ENCODE measurements at regions not wholly inside any gene's neighbourhood (a gene's known extent, or its start where the extent isn't known, plus 50 kb on each side); places are given as distances from the start of the nearest gene placed in this dataset.

DNA sequence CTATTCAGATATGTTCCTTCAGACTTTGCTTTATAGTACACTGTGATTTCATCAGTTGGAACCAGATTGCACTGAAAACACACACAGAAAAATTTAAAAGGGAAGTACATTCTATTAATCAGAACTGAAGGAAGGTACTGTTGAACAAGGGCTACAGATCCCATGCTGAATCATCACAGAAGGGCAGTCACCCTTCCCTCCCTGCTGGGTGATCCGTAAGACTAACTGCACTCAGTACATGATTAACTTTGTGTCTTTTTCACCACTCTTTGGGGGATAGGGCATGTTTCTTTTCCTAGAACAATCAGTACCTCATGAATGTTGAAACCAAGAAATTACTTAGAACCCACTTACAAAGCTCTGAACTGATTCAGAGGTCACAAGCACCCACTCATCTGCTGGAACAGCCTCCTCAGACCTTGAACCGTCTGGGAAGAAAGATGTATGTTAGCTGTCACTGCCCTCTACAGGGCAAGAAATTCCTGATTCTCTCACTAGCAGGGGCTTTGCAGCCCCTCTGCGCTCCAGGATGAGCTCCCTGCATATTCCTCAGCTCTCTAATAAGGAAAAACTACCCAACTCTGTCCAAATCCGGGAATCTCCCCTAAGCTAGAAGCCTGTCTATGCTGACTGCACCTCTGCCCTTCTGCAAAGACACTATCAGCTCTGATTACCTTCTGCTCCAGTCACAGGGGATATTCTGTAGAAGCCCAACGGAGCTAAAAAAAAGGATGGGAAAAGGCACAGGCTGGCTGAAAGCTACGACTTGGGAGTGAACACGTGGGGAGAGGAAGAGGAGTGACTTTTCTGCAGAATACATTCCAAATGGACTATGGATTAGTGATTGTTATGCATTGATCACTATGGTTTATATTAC lies 51.0 kb downstream of the IARS1 start:
- H3K4me1 ChIP-seq, result no peaks in the 10 kb centered on the region
- TF ChIP-seq, protein P1, sequence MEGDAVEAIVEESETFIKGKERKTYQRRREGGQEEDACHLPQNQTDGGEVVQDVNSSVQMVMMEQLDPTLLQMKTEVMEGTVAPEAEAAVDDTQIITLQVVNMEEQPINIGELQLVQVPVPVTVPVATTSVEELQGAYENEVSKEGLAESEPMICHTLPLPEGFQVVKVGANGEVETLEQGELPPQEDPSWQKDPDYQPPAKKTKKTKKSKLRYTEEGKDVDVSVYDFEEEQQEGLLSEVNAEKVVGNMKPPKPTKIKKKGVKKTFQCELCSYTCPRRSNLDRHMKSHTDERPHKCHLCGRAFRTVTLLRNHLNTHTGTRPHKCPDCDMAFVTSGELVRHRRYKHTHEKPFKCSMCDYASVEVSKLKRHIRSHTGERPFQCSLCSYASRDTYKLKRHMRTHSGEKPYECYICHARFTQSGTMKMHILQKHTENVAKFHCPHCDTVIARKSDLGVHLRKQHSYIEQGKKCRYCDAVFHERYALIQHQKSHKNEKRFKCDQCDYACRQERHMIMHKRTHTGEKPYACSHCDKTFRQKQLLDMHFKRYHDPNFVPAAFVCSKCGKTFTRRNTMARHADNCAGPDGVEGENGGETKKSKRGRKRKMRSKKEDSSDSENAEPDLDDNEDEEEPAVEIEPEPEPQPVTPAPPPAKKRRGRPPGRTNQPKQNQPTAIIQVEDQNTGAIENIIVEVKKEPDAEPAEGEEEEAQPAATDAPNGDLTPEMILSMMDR (IDR thresholded peaks at IDR 0.05), result peak in 7 of 9 donors; percentile 9 to 43 (median 26)
- H3K9me3 ChIP-seq, result no peaks in the 10 kb centered on the region
- no peaks in the 10 kb centered on the region for H3K27me3 ChIP-seq
- no peak for DNase-seq
- H3K4me3 ChIP-seq, result no peak overlapping the region
- intact Hi-C loops (cut with DNase I), result loop anchor here in 5 of 10 donors (1.0 to 10.0 kb wide), 4 partner anchors 35 to 108 kb away; no protein-coding TSS in a partner anchor
- no peak for ATAC-seq
- 62 to 63% methylated on average over 7 of the region's 7 CpGs for WGBS, 2 donors
- peaks cover 0 to 100% (median 99%) of the 10 kb centered on the region in 9 donors for H3K36me3 ChIP-seq
- H3K27ac ChIP-seq, result no peak overlapping the region

DNA sequence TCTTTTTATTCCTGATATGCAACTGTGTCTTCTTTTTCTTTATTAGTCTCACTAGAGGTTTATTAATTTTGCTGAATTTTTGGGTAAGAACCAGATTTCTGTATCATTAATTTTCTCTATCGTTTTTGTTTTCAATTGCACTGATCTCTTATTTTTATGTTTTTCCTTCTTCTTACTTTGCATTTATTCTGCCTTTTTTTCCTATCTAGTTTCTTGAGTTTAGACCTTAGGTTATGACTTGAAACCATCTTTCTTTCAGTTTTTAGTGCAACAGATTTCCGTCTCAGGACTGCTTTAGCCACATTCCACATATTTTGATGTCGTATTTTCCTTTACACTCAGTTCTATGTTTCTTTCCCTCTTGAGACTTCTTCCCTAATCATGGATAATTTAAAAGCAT lies 56.6 kb downstream of the IARS1 start:
- no peak for DNase-seq
- intact Hi-C loops (cut with DNase I), result loop anchor here in 2 of 10 donors (5.0 to 10.0 kb wide), 2 partner anchors 92 to 95 kb away; no protein-coding TSS in a partner anchor
- Histone ChIP-seq H3K27ac (no peak overlapping the region), H3K36me3 (peaks cover 0 to 100% (median 43%) of the 10 kb centered on the region in 9 donors), H3K27me3 (no peaks in the 10 kb centered on the region), H3K4me1 (no peaks in the 10 kb centered on the region), H3K4me3 (no peak overlapping the region), H3K9me3 (no peaks in the 10 kb centered on the region)
- no peak for ATAC-seq
- WGBS, 2 donors, result 93 to 96% methylated on average over 3 of the region's 3 CpGs
- TF ChIP-seq, protein P1 (IDR thresholded peaks at IDR 0.05), result no peak

DNA sequence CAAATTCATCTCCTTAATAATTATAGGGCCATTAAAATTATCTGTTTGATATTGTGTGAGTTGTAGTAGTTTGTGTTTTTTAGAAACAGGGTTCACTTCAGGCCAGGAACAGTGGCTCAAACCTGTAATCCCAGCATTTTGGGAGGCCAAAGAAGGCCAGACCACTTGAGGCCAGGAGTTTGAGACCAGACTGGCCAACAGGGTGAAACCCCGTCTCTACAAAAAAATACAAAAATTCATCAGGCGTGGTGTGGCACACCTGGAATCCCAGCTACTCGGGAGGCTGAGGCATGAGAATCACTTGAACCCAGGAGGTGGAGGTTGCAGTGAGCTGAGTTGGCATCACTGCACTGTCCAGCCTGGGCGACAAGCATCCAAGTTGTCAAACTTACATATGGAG lies 57.0 kb downstream of the IARS1 start:
- peaks cover 0 to 98% (median 38%) of the 10 kb centered on the region in 9 donors for H3K36me3 ChIP-seq
- ATAC-seq, result no peak
- no peak overlapping the region for H3K27ac ChIP-seq
- no peaks in the 10 kb centered on the region for H3K9me3 ChIP-seq
- no peaks in the 10 kb centered on the region for H3K27me3 ChIP-seq
- WGBS, 2 donors, result 97 to 100% methylated on average over 4 of the region's 4 CpGs
- intact Hi-C loops (cut with DNase I), result loop anchor here in 2 of 10 donors (5.0 to 10.0 kb wide), 2 partner anchors 92 to 94 kb away; no protein-coding TSS in a partner anchor
- no peak for DNase-seq
- TF ChIP-seq, protein P1 (IDR thresholded peaks at IDR 0.05), result no peak
- no peaks in the 10 kb centered on the region for H3K4me1 ChIP-seq
- no peak overlapping the region for H3K4me3 ChIP-seq

DNA sequence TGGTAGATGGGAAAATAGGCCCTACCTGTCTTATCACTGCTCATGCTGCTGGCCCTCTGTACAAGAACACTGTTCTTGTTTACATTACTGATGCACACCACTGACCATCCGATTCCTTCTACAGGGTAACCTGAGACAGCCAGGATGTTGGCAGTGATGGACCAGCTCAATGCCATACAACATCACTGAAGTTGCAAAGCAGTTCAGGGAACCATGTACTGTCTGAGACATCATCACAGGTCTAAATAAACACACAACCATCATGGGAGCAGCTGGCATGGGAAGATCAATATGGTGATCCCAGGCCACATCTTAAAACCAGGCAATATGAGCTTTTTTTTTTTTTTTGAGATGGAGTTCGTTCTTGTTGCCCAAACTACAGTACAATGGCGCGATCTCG lies 59.0 kb downstream of the IARS1 start:
- ATAC-seq (no peak), DNase-seq (no peak)
- no peaks in the 10 kb centered on the region for H3K4me1 ChIP-seq
- no peak overlapping the region for H3K4me3 ChIP-seq
- H3K9me3 ChIP-seq, result no peaks in the 10 kb centered on the region
- 97 to 98% methylated on average over 5 of the region's 5 CpGs for WGBS, 2 donors
- intact Hi-C loops (cut with DNase I), result loop anchor here in 2 of 10 donors (5.0 to 10.0 kb wide), 2 partner anchors 90 to 97 kb away; no protein-coding TSS in a partner anchor
- TF ChIP-seq, protein P1 (IDR thresholded peaks at IDR 0.05), result no peak
- H3K27me3 ChIP-seq, result no peaks in the 10 kb centered on the region
- H3K36me3 ChIP-seq, result peaks cover 0 to 98% (median 19%) of the 10 kb centered on the region in 9 donors
- H3K27ac ChIP-seq, result no peak overlapping the region

All from heart right ventricle (tissue), 16 donors.